NK-92 treated with Interleukin-12 subunit alpha and Interleukin-12 subunit beta, amount 100 ng/mL, for 24 hours (cell line): ENCODE measurements at regions not wholly inside any gene's neighbourhood (a gene's known extent, or its start where the extent isn't known, plus 50 kb on each side); places are given as distances from the start of the nearest gene placed in this dataset.

ENCODE experiments used
- DNase-seq: peaks from one replicate; lab custom pipeline; 2025; lab: John Stamatoyannopoulos, UW

- no peak for DNase-seq
Measured at GRCh38 chr18:37721544-37722522, 156.2 kb upstream of the CELF4 start.

DNA sequence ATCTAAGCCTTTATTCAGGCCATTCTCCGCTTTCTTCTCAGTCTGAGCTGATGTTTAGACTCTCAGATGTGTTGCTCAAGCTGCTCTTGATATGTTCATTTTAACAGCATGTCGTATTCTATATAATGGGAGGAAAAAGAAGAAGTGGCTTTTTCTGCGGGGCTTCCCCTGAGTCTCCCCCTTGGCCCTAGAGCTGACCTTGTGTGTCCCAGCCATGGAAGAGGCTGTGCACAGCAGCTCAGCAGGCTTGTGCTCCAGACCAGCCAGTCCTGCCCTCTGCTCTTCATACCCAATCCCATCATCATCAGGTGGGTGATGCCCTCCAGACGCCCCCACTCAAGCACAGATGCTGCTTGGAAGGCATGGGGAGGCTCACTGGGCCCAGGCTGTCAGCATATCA lies 155.1 kb upstream of the CELF4 start:
- DNase-seq: no peak

- no peak for DNase-seq
Measured at GRCh38 chr18:37717656-37718055, 152.1 kb upstream of the CELF4 start.

GRCh38 chr18:37717098-37717497 lies 151.5 kb upstream of the CELF4 start:
- DNase-seq: no peak

- DNase-seq: no peak
Measured at GRCh38 chr18:37716106-37716735, 150.6 kb upstream of the CELF4 start.

DNA sequence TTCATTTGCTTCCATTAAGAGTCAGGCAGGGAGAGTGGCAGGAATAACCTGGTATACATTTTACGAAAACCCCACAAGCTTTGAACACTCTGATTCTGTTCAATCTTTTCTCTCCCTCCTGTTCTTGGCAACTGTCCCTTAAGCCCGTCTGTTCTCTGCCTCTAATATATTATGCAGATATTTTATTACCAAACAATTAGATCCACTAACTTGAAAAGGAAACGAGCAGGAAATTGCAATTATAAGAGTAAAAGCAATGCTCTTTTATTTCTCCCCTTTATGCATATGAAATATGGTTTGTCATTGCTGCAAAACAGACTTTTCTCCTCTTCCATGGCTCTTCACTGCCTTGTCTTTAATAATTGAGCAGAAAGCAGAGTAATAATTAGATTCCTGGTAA lies 149.1 kb upstream of the CELF4 start:
- no peak for DNase-seq

DNA sequence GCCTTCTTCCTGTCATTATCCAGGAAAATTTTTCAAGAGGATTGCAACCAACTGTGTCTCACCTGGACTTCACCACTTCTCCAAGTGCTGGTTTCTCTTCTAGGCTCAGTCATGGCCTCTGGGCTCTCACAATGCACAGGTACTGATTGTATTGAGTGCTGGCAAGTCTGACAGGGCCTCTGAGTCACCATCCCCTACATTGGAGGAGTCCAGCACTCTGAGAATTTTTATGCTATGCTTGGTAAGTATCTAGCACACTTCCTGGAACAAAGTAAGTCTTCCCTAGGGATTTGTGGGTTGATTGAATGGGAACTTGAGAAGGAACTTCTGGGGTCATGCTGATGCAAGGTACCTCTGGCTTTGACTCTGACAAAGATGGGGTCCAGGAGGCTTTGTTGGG lies 147.2 kb upstream of the CELF4 start:
- no peak for DNase-seq

DNA sequence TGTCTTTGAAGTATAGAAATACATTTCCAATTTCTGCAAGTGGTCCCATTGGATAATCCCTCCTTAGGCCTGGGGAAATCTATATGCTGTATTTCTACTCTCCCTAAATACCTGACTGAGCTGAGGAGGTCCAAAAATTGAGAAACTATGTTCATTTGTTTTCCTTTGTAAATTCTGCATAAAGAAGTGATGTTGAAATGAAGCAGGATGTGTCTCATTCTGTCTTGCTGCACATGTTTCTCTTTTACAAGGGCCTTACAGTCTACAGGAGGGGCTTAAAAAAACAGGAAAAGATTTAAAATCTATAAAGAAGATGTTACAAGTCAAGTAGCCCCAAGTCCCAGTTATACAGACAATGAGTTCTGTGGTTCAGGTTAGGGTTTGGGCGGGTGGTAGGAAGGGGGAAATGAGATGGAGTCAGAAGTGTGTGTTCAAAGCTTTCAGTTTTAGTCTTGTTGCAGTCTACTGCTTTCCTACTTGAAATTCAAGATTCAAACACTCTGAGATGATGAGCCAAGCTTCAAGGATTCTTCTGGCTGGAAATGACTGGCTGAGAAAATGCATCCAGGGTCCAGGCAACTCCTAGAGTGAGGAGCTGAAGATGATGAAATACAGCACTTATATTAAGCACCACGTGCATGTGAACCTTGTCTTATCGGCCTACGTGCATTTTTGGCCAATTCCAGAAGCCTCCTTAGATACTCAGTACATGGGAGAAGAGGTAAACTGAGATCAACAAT lies 146.3 kb upstream of the CELF4 start:
- DNase-seq: no peak

- DNase-seq: no peak
Measured at GRCh38 chr18:37710726-37711125, 145.1 kb upstream of the CELF4 start.

GRCh38 chr18:37709740-37710139 lies 144.1 kb upstream of the CELF4 start:
- no peak for DNase-seq

DNA sequence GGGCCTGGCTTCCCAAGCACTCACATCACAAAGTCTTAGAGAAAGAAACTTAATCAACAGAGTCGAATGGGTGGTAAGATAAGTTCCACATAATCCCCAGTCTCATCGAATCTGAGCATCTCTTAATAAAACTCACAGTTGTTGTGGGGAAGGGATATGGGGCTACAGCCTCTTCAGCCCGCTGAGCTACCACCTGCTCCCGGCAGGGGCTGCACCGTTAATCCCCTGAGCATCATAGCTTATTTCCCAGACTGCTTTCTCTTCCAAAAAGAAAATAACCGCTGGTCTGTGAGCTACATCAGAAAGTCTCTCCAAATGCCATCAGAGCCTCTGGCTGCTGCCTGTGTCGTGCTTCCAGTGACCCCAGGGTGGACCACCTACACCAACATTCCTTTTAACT lies 139.4 kb upstream of the CELF4 start:
- DNase-seq: no peak

- DNase-seq: no peak
Measured at GRCh38 chr18:37702841-37703240, 137.2 kb upstream of the CELF4 start.

- DNase-seq: no peak
Measured at GRCh38 chr18:37701967-37702366, 136.4 kb upstream of the CELF4 start.

DNA sequence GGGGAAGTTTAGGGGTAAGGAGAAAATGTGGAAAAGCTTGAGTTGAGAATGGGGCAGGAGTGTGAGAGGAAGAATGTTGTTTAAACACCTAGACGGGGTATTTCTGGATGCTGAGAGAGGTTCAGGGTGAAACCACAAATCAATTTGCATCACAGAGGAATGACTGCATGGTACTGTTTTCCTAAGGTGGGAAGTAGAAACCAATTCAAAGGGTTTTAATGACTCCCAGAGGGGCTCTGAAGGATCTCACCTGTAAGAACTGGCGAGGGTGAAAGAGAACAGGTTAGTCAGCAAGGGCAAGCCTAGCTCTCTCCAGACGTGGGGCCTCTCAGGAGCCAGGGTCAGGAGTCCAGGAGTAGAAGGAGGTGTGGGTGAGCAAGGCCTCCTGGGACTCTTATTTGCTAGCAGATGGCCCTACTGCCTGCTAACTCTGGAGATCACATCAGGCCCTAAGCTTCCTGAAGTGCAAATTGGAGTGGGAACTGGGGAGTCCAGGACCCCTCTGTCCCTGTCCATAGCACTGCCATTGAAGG lies 133.0 kb upstream of the CELF4 start:
- no peak for DNase-seq

GRCh38 chr18:37694516-37694915 lies 128.9 kb upstream of the CELF4 start:
- no peak for DNase-seq

GRCh38 chr18:37691162-37691561 lies 125.6 kb upstream of the CELF4 start:
- DNase-seq: no peak

DNA sequence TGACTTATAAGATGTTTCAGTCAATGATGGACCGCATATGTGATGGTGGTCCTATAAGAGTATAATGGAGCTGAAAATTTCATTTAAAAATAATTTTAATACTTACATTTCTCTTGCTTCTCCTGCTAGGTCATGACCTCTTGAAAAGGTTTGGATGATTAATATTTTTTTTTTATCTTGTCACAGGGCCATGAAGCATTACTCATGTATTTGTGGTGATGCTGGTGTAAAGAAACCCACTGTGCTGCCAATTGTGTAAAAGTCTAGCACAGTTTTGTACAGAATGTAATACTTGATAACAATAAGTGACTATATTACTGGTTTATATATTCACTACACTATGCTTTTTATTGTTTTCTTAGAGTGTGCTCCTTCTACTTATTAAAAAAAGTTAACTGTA lies 124.2 kb upstream of the CELF4 start:
- DNase-seq: no peak

GRCh38 chr18:37684590-37684989 lies 119.0 kb upstream of the CELF4 start:
- DNase-seq: no peak

GRCh38 chr18:37684183-37684582 lies 118.6 kb upstream of the CELF4 start:
- DNase-seq: no peak

DNA sequence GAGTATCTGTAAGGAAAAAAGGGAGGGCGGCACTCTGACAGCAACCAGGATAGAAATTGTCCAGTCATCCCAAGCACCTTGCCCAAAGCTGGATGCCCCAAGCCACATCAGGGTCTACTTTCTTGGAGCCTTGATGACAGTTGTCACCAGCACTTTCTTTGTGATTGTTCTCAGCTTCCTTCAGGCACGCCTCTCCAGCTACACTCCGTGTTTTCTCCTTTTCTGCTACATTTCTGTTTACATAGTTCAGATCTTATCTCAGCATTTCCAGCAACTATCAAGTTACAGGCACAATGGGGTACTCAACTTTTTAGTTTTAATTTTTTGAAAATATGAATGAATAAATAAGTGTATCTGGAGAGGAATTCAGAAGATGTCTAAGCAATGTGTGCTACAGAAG lies 115.3 kb upstream of the CELF4 start:
- DNase-seq: no peak

DNA sequence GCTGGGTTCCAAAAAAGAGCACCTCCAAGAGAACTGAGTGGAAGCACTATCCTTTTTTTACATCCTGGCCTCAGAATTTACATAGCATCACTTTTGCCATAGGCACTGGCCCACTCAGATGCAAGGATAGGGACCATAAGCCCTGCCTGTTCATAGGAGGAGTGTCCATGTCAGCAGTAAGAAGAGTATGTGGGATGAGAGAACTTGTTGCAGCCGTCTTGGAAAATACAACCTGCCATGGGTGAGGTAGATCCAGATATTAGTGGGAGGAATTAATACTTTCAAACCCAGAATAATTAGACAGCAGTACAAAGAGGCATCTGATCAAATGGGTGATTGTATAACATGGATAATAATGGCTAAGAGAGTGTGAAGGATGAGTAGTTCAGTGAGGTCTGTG lies 110.7 kb upstream of the CELF4 start:
- DNase-seq: no peak

- DNase-seq: no peak
Measured at GRCh38 chr18:37675699-37676098, 110.1 kb upstream of the CELF4 start.

GRCh38 chr18:37674570-37674969 lies 109.0 kb upstream of the CELF4 start:
- DNase-seq: no peak
